Testis (tissue), 2 donors: ENCODE measurements at regions not wholly inside any gene's neighbourhood (a gene's known extent, or its start where the extent isn't known, plus 50 kb on each side); places are given as distances from the start of the nearest gene placed in this dataset.

Experiments used
- POLR2A ChIP-seq: fragments of 450-650 bp; IDR thresholded peaks from one replicate; pipeline ENCODE4 v1.6.1; 2017; ENCODE audit warnings: antibody characterized with exemption, mild to moderate bottlenecking, moderate library complexity
- TF ChIP-seq, protein P1 (sequence below), 3 experiments: fragments of 450-650 bp in 2 of 3; fragments of 200-600 bp in 1 of 3; sonication (generic) in 1 of 3; IDR thresholded peaks; one replicate each; pipeline ENCODE4 v1.5.1; 2016 to 2019; ENCODE audit warnings: antibody characterized with exemption in 3 of 3, mild to moderate bottlenecking in 2 of 3, moderate library complexity in 1 of 3

DNA sequence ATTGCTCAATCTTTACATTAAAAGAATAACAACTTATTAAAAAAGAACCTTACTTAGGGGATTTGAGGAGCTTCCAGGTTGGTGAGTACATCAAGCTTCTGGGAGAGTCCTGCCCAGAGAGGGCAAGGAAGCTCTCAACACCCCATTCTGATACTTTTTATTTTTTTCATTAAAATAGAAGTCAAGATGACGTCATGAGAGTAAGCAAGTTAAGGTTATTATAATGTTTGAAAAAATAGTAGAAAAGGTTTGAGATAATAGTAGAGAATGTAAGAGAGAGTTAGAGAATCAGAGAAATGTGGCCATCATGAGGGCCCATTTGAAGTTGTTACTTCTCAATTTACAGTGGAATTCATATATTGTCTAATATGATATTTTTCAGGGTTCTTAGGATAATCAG is 221.0 kb upstream of the SLC16A7 start:
- TF ChIP-seq, protein P1, sequence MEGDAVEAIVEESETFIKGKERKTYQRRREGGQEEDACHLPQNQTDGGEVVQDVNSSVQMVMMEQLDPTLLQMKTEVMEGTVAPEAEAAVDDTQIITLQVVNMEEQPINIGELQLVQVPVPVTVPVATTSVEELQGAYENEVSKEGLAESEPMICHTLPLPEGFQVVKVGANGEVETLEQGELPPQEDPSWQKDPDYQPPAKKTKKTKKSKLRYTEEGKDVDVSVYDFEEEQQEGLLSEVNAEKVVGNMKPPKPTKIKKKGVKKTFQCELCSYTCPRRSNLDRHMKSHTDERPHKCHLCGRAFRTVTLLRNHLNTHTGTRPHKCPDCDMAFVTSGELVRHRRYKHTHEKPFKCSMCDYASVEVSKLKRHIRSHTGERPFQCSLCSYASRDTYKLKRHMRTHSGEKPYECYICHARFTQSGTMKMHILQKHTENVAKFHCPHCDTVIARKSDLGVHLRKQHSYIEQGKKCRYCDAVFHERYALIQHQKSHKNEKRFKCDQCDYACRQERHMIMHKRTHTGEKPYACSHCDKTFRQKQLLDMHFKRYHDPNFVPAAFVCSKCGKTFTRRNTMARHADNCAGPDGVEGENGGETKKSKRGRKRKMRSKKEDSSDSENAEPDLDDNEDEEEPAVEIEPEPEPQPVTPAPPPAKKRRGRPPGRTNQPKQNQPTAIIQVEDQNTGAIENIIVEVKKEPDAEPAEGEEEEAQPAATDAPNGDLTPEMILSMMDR (IDR thresholded peaks at IDR 0.05), result no peak
- TF ChIP-seq POLR2A, result no peak
